GDM1 (cell line): ENCODE measurements at regions not wholly inside any gene's neighbourhood (a gene's known extent, or its start where the extent isn't known, plus 50 kb on each side); places are given as distances from the start of the nearest gene placed in this dataset.

ENCODE experiments used
- DNase-seq: peaks from one replicate; lab custom pipeline; 2025; lab: John Stamatoyannopoulos, UW

- no peak for DNase-seq
Measured at GRCh38 chr20:60371384-60371783, 413.2 kb downstream of the CDH26 start.

GRCh38 chr20:60372275-60372674 lies 414.1 kb downstream of the CDH26 start:
- no peak for DNase-seq

DNA sequence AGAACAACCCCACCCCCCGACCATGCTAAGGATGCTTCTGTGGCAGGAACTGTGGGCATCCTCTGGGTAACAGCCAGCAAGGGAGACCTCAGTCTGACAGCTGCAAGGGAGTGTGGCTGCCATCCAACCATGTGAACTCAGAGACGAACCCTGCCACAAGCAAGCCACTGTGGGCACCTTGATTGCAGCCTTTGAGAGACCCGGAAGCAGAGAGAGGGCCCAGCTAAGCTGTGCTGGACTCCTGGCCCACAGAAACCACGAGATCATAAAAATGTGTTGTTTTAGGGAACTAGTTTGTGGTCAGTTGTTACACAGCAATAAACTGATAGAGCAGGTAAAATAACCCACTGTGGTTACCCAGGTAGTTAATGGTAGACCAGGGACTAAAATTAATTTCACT lies 414.6 kb downstream of the CDH26 start:
- DNase-seq = no peak

DNA sequence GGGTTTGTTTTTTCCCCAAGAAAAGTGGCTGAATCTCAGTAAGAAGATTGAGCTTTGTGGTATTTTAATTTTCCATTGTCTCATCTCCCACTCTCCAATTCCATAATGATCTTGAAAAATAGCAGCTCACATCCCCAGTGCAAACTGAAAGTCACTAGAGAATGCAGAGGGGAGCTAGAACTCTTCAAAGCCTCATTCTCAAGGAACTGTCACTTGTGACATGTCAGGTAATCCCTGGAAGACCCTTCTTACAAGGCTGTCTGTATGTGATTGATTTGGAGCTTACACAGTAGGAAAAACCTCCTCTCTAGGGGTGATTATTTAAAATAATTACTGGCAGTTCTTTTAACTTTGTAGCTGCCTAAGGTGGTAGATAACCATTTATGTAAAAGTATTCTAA lies 420.4 kb downstream of the CDH26 start:
- DNase-seq = no peak

DNA sequence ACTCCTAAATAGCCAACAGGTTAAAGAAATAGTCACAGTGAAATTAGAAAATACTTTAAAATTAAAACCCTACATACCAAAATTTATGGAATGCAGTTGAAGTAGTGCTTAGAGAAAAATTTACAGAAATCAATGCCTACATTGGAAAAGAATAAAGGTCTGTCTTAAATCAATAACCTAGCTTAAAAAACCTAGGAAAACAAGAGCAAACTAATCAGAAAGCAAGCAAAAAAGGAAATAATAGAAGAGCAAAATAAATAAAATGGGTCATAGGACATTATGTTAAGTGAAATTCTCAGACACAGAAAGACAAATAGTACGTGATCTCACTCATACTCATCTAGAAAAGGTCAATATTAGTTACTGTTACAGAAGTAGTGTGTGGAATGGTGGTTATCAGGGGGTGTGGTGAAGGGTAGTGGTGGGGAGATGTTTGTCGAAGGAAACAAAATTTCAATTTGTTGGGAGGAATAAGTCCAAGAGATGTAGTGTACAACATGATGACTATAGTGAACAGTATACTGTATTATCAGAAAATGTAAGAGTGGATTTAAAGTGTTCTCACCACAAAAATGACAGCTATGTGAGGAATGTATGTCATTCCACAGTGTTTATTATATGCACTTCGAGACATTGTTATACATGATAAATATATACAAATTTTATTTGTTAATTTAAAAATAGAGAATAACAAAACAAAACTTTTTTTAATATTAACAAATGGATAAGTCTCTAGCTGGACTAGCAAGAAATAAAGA lies 423.6 kb downstream of the CDH26 start:
- no peak for DNase-seq

- no peak for DNase-seq
Measured at GRCh38 chr20:60389441-60389840, 431.2 kb downstream of the CDH26 start.

- no peak for DNase-seq
Measured at GRCh38 chr20:60389882-60390281, 431.7 kb downstream of the CDH26 start.

DNA sequence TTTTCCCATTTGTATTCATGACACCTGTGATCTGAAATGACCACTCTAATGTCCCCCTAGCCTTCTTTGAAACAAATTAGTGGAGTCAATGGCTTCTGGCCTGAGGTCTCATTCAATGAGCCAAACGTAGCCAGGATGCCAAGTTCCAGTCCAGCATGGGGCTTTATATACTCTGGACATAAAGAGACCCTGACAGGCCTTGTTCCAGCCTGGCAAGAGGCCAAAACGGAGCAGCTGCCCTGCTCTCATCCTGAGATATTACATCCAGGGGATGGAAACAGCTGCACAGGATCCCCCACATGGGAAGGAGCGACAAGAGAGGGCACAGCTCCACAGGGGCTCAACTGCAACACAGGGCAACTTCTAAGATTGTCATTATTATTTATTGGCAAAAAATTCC lies 437.8 kb downstream of the CDH26 start:
- DNase-seq = no peak

DNA sequence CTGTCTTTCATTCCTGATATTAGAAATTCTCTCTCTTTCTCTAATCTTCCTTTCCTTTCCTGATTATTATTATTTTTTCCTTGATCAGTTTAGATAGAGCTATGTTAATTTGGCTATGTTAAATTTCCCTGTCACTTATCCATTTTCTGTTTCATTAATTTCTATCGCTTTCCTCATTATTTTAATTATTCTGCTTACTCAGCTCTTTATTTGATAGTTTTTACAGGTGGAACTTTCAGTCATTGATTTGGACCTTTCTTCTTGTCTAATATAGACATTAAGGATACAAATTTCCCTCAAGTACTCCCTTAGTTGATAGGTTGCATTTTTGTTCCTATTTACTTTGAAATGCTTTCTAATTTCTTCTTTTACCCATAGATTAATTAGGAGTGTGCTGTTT lies 442.3 kb downstream of the CDH26 start:
- no peak for DNase-seq

GRCh38 chr20:60402189-60403058 lies 444.2 kb downstream of the CDH26 start:
- DNase-seq = no peak

DNA sequence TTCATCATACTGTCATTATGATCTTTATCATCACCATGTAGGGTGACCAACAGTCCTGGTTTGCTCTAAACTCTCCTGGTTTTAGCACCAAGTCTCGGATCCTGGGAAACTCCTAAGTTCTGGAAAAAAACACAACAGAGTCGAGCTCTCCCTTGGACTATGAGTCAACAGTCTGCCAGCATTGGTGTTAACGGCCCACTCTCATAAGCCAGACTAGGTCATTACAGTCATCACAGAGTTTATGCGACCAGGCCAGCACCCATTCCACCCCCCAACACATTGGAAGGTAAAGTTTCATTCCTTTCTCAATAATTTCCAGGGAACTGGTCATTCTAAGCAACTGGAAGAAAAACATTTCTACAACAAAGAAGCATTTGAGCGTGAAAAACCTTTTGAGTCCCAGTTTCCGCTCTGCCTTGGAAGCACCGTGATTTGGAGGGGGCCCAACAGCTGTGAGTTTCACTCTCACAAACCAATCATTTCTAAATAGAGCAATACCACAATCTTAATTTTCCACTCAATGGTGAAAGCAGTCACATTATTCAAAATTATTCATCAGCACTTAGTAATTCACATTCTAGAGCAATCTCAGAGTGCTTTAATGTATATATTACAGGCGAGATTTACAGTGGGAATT lies 445.0 kb downstream of the CDH26 start:
- no peak for DNase-seq

GRCh38 chr20:60407011-60407771 lies 449.0 kb downstream of the CDH26 start:
- DNase-seq = no peak

DNA sequence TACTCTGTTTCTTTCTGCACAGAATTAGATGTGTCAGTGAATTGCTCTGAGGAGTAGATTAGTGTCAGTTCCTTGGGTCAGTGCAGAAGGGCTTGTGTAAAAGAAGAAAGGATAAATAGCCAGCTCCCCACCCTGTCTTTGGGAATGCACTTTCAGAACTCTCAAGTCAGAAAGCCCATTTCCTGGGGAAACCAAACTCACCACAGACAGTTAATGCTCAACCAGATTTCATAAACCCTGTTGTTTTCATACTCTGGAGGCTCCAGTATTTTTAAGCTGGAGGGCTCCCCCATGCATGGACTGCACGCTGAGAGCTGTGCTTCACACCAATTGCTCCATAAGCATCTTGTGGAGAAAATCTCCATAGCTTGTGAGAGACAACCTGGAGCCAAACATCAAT lies 449.7 kb downstream of the CDH26 start:
- DNase-seq = no peak

- no peak for DNase-seq
Measured at GRCh38 chr20:60408435-60408834, 450.2 kb downstream of the CDH26 start.

DNA sequence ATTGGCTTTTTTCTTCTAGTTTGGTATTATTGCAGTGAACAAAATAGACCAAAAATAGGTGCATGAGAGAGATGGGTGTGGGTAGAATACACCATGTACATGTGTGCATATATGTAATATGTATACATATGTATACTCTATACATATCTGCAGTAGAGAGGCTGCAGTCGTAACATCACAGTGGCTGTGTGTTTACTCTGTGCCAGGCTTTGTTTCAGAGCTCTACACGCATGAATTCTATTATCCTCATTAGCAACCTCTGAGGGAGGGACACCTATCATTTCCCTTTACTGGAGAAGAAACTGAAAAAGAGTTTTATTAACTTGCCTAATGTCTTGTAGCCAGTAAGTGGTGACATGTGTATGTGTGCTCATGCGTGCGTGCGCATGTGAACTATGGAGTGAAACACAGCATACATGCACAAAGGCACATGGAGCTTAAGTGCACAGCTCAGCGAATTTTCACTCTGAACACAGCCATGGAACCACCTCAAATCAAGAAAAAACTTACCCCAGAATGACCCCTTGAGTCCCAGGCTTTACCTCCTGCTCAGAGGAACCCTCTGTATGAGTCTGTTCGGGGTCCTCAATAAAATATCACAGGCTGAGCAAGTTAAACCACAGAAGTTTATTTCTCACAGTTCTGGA lies 452.5 kb downstream of the CDH26 start:
- no peak for DNase-seq

DNA sequence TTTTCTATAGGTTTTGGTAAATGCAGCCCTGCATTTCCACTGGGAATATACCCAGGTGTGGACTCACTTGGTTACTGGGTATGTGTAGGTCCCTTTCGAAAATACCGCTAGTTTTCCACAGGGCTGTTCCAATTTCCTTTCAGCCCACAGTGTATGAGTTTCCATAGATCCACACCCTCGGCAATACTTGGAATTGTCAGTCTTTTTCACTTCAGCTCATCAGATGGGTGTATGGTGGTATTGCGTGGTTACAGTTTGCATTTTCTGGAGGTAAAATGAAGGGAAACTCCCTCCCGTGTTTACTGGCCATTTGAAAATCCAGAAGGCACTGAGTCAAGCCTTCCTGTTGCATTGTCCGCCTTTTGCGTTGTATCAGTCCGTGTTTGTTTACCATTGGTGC lies 453.6 kb downstream of the CDH26 start:
- no peak for DNase-seq

GRCh38 chr20:60420676-60421229 lies 462.5 kb downstream of the CDH26 start:
- no peak for DNase-seq

- DNase-seq = no peak
Measured at GRCh38 chr20:60422848-60423247, 464.6 kb downstream of the CDH26 start.

GRCh38 chr20:60424267-60424902 lies 466.2 kb downstream of the CDH26 start:
- no peak for DNase-seq

DNA sequence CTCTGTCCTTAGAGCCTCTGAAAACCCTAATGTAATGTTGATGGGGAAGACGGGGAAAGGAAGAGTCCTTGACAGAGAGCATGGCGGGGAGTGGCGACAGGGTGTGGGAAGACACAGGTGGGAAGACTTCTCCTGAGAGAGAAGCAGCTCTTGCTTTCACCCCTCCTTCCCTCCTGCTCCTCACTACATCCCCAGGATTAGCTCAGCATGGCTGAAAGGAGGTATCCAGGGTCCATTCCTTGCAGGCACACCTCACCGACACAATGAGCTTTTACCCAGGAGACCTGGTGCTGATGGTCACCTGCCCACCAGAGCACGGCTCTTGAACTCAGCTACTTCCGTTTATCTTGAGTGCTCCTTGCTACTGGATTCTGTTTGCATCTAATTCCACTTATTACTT lies 469.3 kb downstream of the CDH26 start:
- DNase-seq = no peak

DNA sequence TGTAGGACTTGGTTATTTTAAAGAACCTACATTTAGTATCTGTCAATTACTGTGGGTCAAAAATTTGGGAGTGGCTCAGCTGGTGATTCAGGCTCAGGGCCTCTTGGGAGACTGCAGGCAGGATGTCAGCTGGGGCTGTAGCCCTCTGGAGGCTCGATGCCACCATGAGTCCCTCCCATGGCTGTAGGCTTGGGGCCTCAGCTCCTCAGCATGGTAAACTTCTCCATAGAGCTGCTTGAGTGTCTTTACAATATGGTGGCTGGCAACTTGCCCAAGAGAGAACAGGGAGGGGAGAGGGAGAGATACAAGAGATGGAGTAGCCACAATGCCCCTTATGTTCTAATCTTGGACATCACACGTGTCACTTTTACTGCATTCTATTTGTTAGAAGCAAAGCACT lies 470.4 kb downstream of the CDH26 start:
- DNase-seq = no peak
